HEK293 (cell line): ENCODE measurements at regions not wholly inside any gene's neighbourhood (a gene's known extent, or its start where the extent isn't known, plus 50 kb on each side); places are given as distances from the start of the nearest gene placed in this dataset.

Source experiments
- CTCF ChIA-PET: fragments of 350-600 bp; formaldehyde crosslinking; extraction: SDS; loops from one replicate; lab custom pipeline; 2021; ENCODE audit warnings: antibody characterized with exemption; lab: Yijun Ruan, JAX
- POLR2A ChIA-PET: fragments of 300-600 bp; formaldehyde crosslinking; extraction: SDS; loops from one replicate; lab custom pipeline; 2020; ENCODE audit warnings: antibody characterized with exemption, inconsistent platforms; lab: Yijun Ruan, JAX
- H3K27ac ChIP-seq: fragments of 200-500 bp; sonication (Bioruptor generic); 2 replicates; pipeline ENCODE4 v1.5.1; 2014; ENCODE audit warnings: low read depth, low read length, control low read depth, inconsistent platforms; ENCODE audit errors: extremely low read depth
- H3K36me3 ChIP-seq, 2 experiments: fragments of 200-500 bp in 1 of 2; sonication (Bioruptor generic) in 1 of 2; 1 replicate in 1 of 2; 2 replicates in 1 of 2; pipeline ENCODE4 v1.5.1; 2014 to 2017; ENCODE audit warnings: inconsistent platforms in 2 of 2, low read length in 2 of 2; ENCODE audit not compliant: control insufficient read depth in 2 of 2, insufficient read depth in 1 of 2
- H3K4me1 ChIP-seq: fragments of 200-500 bp; sonication (Bioruptor generic); 2 replicates; pipeline ENCODE4 v1.5.1; 2014; ENCODE audit warnings: mild to moderate bottlenecking, low read length, inconsistent platforms; ENCODE audit not compliant: control insufficient read depth, insufficient read depth
- H3K4me3 ChIP-seq: 2 replicates; pipeline ENCODE4 v1.5.1; 2011; ENCODE audit warnings: low read depth, mild to moderate bottlenecking, control low read depth, low read length, moderate library complexity
- H3K9me3 ChIP-seq: fragments of 200-500 bp; sonication (Bioruptor generic); 2 replicates; pipeline ENCODE4 v1.5.1; 2014; ENCODE audit warnings: low read depth, low read length, inconsistent platforms; ENCODE audit not compliant: control insufficient read depth, insufficient read depth
- HOXA7 ChIP-seq: sonication (generic); formaldehyde crosslinking; IDR thresholded peaks from 2 replicates; pipeline ENCODE4 v1.8.1; 2022; ENCODE audit warnings: missing genetic modification reagents, borderline replicate concordance
- MEIS1 ChIP-seq: sonication (generic); formaldehyde crosslinking; IDR thresholded peaks from 2 replicates; pipeline ENCODE4 v1.8.1; 2022; ENCODE audit warnings: missing genetic modification reagents, mild to moderate bottlenecking, borderline replicate concordance
- MYNN ChIP-seq: fragments of 450-650 bp; formaldehyde crosslinking; IDR thresholded peaks from 2 replicates; pipeline ENCODE4 v1.5.1; 2016; ENCODE audit warnings: missing biosample characterization, missing genetic modification characterization, borderline replicate concordance
- PRDM10 ChIP-seq: fragments of 450-650 bp; formaldehyde crosslinking; IDR thresholded peaks from 2 replicates; pipeline ENCODE4 v1.5.1; 2016; ENCODE audit warnings: missing biosample characterization, missing genetic modification characterization
- SALL2 ChIP-seq: fragments of 450-650 bp; formaldehyde crosslinking; IDR thresholded peaks from 2 replicates; pipeline ENCODE4 v1.5.0; 2017; ENCODE audit warnings: missing biosample characterization, mild to moderate bottlenecking, missing genetic modification characterization, borderline replicate concordance
- ZEB2 ChIP-seq: fragments of 450-650 bp; formaldehyde crosslinking; IDR thresholded peaks from 2 replicates; pipeline ENCODE4 v1.5.1; 2016; ENCODE audit warnings: missing biosample characterization, missing genetic modification characterization
- ZNF112 ChIP-seq: fragments of 450-650 bp; formaldehyde crosslinking; IDR thresholded peaks from 2 replicates; pipeline ENCODE4 v1.5.0; 2017; ENCODE audit warnings: missing biosample characterization, missing genetic modification characterization
- ZNF114 ChIP-seq: fragments of 450-650 bp; formaldehyde crosslinking; IDR thresholded peaks from 2 replicates; pipeline ENCODE4 v1.5.0; 2017; ENCODE audit warnings: missing biosample characterization, missing genetic modification characterization
- ZNF121 ChIP-seq: fragments of 450-650 bp; formaldehyde crosslinking; IDR thresholded peaks from 2 replicates; pipeline ENCODE4 v1.5.1; 2016; ENCODE audit warnings: missing biosample characterization, missing genetic modification characterization
- ZNF174 ChIP-seq: fragments of 450-650 bp; formaldehyde crosslinking; IDR thresholded peaks from 2 replicates; pipeline ENCODE4 v1.5.0; 2017; ENCODE audit warnings: missing biosample characterization, mild to moderate bottlenecking, missing genetic modification characterization
- ZNF302 ChIP-seq: fragments of 450-650 bp; formaldehyde crosslinking; IDR thresholded peaks from 2 replicates; pipeline ENCODE4 v1.5.1; 2016; ENCODE audit warnings: missing biosample characterization, missing genetic modification characterization, low read depth
- ZNF350 ChIP-seq: fragments of 450-650 bp; formaldehyde crosslinking; IDR thresholded peaks from 2 replicates; pipeline ENCODE4 v1.5.0; 2017; ENCODE audit warnings: missing biosample characterization, mild to moderate bottlenecking, missing genetic modification characterization
- ZNF544 ChIP-seq: fragments of 450-650 bp; formaldehyde crosslinking; IDR thresholded peaks from 2 replicates; pipeline ENCODE4 v1.5.0; 2017; ENCODE audit warnings: missing biosample characterization, missing genetic modification characterization
- ZNF549 ChIP-seq: fragments of 450-650 bp; IDR thresholded peaks from 2 replicates; pipeline ENCODE4 v1.5.1; 2018; ENCODE audit warnings: missing biosample characterization, missing genetic modification characterization, mild to moderate bottlenecking, inconsistent platforms, moderate library complexity
- ZNF777 ChIP-seq: fragments of 450-650 bp; formaldehyde crosslinking; IDR thresholded peaks from 2 replicates; pipeline ENCODE4 v1.5.1; 2017; ENCODE audit warnings: missing biosample characterization, missing genetic modification characterization, borderline replicate concordance
- ZNF792 ChIP-seq: fragments of 450-650 bp; formaldehyde crosslinking; IDR thresholded peaks from 2 replicates; pipeline ENCODE4 v1.5.1; 2016; ENCODE audit warnings: missing biosample characterization, missing genetic modification characterization
- ZNF837 ChIP-seq: fragments of 450-650 bp; formaldehyde crosslinking; IDR thresholded peaks from 2 replicates; pipeline ENCODE4 v1.5.1; 2016; ENCODE audit warnings: missing biosample characterization, missing genetic modification characterization
- TF ChIP-seq, protein P1 (sequence below): fragments of 450-650 bp; formaldehyde crosslinking; IDR thresholded peaks from 2 replicates; pipeline ENCODE4 v1.5.1; 2016; ENCODE audit warnings: missing biosample characterization, missing genetic modification characterization

DNA sequence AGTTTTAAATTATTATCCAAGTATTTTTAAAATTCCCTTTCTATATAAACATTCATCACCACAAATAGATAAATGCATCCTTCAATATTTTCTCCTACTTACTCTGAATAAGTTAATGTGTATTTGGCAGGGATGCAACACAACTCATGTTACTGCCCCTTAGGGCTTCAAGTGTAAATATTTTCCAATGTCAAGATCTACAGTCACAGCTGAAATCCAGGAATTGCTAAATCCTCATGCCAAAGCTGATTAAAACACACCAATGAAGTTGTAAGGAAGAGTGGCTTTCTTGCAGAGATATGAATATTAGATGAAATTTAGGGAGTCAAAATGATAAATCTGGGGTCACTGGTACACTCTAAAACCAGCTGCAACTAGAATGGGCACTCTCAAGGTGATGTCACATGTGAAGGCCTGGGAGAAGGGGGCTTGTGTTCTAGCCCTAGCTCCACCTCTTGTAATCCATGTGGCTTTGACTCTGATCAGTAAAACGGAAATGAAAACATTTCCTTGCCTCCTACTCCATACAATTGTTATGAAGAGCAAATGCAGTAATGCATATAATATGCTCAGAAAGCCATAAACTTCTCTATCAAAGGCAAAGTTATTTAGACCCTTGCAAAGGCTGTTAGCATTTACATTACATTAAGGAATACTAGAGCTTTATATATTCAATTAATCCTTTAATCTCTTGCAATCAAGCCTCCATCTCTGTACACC lies 228.1 kb upstream of the NFE2L3 start:
- POLR2A ChIA-PET, result no interaction called here

GRCh38 chr7:25926009-25926408 lies 226.0 kb upstream of the NFE2L3 start:
- no peak overlapping the region for H3K4me3 ChIP-seq
- no peak overlapping the region for H3K27ac ChIP-seq
- no peaks in the 10 kb centered on the region for H3K36me3 ChIP-seq
- TF ChIP-seq ZNF350 (tag by site-specific recombination), result no peak
- no peak for TF ChIP-seq ZEB2 (tag by site-specific recombination)
- no peak for TF ChIP-seq MYNN (tag by site-specific recombination)
- no peak for TF ChIP-seq ZNF544 (tag by site-specific recombination)
- TF ChIP-seq, protein P1, sequence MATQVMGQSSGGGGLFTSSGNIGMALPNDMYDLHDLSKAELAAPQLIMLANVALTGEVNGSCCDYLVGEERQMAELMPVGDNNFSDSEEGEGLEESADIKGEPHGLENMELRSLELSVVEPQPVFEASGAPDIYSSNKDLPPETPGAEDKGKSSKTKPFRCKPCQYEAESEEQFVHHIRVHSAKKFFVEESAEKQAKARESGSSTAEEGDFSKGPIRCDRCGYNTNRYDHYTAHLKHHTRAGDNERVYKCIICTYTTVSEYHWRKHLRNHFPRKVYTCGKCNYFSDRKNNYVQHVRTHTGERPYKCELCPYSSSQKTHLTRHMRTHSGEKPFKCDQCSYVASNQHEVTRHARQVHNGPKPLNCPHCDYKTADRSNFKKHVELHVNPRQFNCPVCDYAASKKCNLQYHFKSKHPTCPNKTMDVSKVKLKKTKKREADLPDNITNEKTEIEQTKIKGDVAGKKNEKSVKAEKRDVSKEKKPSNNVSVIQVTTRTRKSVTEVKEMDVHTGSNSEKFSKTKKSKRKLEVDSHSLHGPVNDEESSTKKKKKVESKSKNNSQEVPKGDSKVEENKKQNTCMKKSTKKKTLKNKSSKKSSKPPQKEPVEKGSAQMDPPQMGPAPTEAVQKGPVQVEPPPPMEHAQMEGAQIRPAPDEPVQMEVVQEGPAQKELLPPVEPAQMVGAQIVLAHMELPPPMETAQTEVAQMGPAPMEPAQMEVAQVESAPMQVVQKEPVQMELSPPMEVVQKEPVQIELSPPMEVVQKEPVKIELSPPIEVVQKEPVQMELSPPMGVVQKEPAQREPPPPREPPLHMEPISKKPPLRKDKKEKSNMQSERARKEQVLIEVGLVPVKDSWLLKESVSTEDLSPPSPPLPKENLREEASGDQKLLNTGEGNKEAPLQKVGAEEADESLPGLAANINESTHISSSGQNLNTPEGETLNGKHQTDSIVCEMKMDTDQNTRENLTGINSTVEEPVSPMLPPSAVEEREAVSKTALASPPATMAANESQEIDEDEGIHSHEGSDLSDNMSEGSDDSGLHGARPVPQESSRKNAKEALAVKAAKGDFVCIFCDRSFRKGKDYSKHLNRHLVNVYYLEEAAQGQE (tag by site-specific recombination), result no peak
- TF ChIP-seq ZNF121, result no peak
- no peak for TF ChIP-seq ZNF777 (tag by site-specific recombination)
- no peak for TF ChIP-seq ZNF114 (tag by site-specific recombination)
- no peak for TF ChIP-seq HOXA7 (CRISPR knock-in tag)
- TF ChIP-seq ZNF549 (tag by site-specific recombination), result no peak
- TF ChIP-seq ZNF837, result no peak
- TF ChIP-seq MEIS1 (CRISPR knock-in tag), result no peak
- TF ChIP-seq PRDM10 (tag by site-specific recombination), result no peak
- no peak for TF ChIP-seq ZNF112 (tag by site-specific recombination)
- no peaks in the 10 kb centered on the region for H3K9me3 ChIP-seq
- H3K4me1 ChIP-seq, result no peaks in the 10 kb centered on the region
- ChIA-PET POLR2A (no interaction called here), CTCF (no interaction called here)

More for the DNA sequence above, 228.1 kb upstream of the NFE2L3 start:
- Histone ChIP-seq H3K9me3 (no peaks in the 10 kb centered on the region), H3K27ac (no peak overlapping the region), H3K36me3 (no peaks in the 10 kb centered on the region), H3K4me3 (no peak overlapping the region), H3K4me1 (no peaks in the 10 kb centered on the region)
- CTCF ChIA-PET, result interaction anchor here (0.7 to 0.8 kb wide), 2 partner anchors 29 to 167 kb away, joined by 3 to 5 read pairs; no protein-coding TSS in a partner anchor
- TF ChIP-seq ZNF792 (tag by site-specific recombination), result no peak
- TF ChIP-seq SALL2 (tag by site-specific recombination), result no peak
- TF ChIP-seq ZNF174 (tag by site-specific recombination), result no peak
- no peak for TF ChIP-seq ZNF302
